K562 (cell line): ENCODE measurements at regions not wholly inside any gene's neighbourhood (a gene's known extent, or its start where the extent isn't known, plus 50 kb on each side); places are given as distances from the start of the nearest gene placed in this dataset.

Experiments
- CTCF ChIP-seq, 3 experiments: IDR thresholded peaks in 2 of 3; conservative IDR thresholded peaks in 1 of 3; 2 replicates each; pipeline ENCODE4 v1.5.1; 2011 to 2012; ENCODE audit warnings: low read length in 3 of 3, mild to moderate bottlenecking in 3 of 3, control low read depth in 2 of 3, improper control_type of control experiment in 1 of 3, inconsistent platforms in 1 of 3, low read depth in 1 of 3, mixed read lengths in 1 of 3, moderate library complexity in 1 of 3; ENCODE audit not compliant: insufficient read depth in 2 of 3
- EP300 ChIP-seq: IDR thresholded peaks from 2 replicates; pipeline ENCODE4 v1.6.1; 2012; ENCODE audit warnings: low read length, improper control_type of control experiment
- EZH2 ChIP-seq: IDR thresholded peaks from 2 replicates; pipeline ENCODE4 v1.6.1; 2012; ENCODE audit warnings: low read depth, mild to moderate bottlenecking, inconsistent platforms, low read length, borderline replicate concordance
- GATA2 ChIP-seq: sonication (generic); formaldehyde crosslinking; IDR thresholded peaks from 2 replicates; pipeline ENCODE4 v1.4.0; 2020; ENCODE audit warnings: mild to moderate bottlenecking, missing genetic modification reagents
- HDAC2 ChIP-seq: fragments of 450-650 bp; IDR thresholded peaks from 2 replicates; pipeline ENCODE4 v1.6.1; 2016; ENCODE audit warnings: mild to moderate bottlenecking
- MAZ ChIP-seq, 2 experiments: fragments of 450-650 bp in 1 of 2; sonication (generic) in 1 of 2; formaldehyde crosslinking; IDR thresholded peaks in 1 of 2; conservative IDR thresholded peaks in 1 of 2; 2 replicates each; pipeline versions ENCODE4 v1.4.0 to v1.5.0; 2020; ENCODE audit warnings: mild to moderate bottlenecking in 1 of 2, missing genetic modification reagents in 1 of 2
- MYNN ChIP-seq, 2 experiments: sonication (generic); formaldehyde crosslinking in 1 of 2; IDR thresholded peaks; 2 replicates each; pipeline versions ENCODE4 v1.5.0 to v1.6.1; 2016 to 2020; ENCODE audit warnings: antibody characterized with exemption in 1 of 2, missing genetic modification reagents in 1 of 2
- SMARCB1 ChIP-seq: IDR thresholded peaks from 2 replicates; pipeline ENCODE4 v1.6.1; 2011; ENCODE audit warnings: improper control_type of control experiment, low read depth; ENCODE audit not compliant: insufficient read length
- THAP12 ChIP-seq: fragments of 250-450 bp; sonication (Bioruptor Pico); IDR thresholded peaks from 2 replicates; pipeline ENCODE4 v1.9.0; 2021; ENCODE audit warnings: mild to moderate bottlenecking, inconsistent platforms
- XRCC3 ChIP-seq: fragments of 450-650 bp; IDR thresholded peaks from 2 replicates; pipeline ENCODE4 v1.6.1; 2017; ENCODE audit warnings: mild to moderate bottlenecking, moderate library complexity
- ZNF449 ChIP-seq: fragments of 250-450 bp; sonication (Bioruptor Pico); IDR thresholded peaks from 2 replicates; pipeline ENCODE4 v1.8.0; 2022; ENCODE audit warnings: moderate library complexity, mild to moderate bottlenecking, inconsistent platforms

GRCh38 chr7:138248609-138249008, 172.3 kb downstream of the AKR1D1 start:
- TF ChIP-seq MAZ (CRISPR knock-in tag; conservative IDR thresholded peaks at IDR 0.05 in 1 of 2, IDR thresholded peaks at IDR 0.05 in 1 of 2) (no peak), EP300 (no peak), GATA2 (CRISPR knock-in tag) (no peak), CTCF (IDR thresholded peaks at IDR 0.05 in 2 of 3, conservative IDR thresholded peaks at IDR 0.05 in 1 of 3; ENCODE audit: insufficient read depth in 2 of 3, low read depth in 1 of 3, low read length in 3 of 3) (no peak), HDAC2 (no peak), MYNN (IDR thresholded peaks at IDR 0.05) (no peak), MYNN (CRISPR knock-in tag; IDR thresholded peaks at IDR 0.05) (no peak), XRCC3 (no peak), EZH2 (no peak), SMARCB1 (no peak), THAP12 (no peak), ZNF449 (no peak)
